ENCODE measurements at regions not wholly inside any gene's neighbourhood (a gene's known extent, or its start where the extent isn't known, plus 50 kb on each side); places are given as distances from the start of the nearest gene placed in this dataset.

- Histone ChIP-seq H3K27me3 (no peaks in the 10 kb centered on the region), H3K4me3 (no peak overlapping the region), H3K27ac (no peak overlapping the region), H3K36me3 (no peaks in the 10 kb centered on the region), H3K4me1 (no peaks in the 10 kb centered on the region), H3K9me3 (no peaks in the 10 kb centered on the region)
- no peak for DNase-seq
- TF ChIP-seq CTCF (IDR thresholded peaks at IDR 0.05) (peak in 2 of 6 experiments; percentile 9 to 19), POLR2A (IDR thresholded peaks at IDR 0.05) (no peak)
These were observed 53.0 kb upstream of the ADORA3 start for GRCh38 chr1:111556325-111557037.

GRCh38 chr1:111559736-111560279 is 56.4 kb upstream of the ADORA3 start:
- no peaks in the 10 kb centered on the region for H3K4me1 ChIP-seq
- no peaks in the 10 kb centered on the region for H3K36me3 ChIP-seq
- H3K4me3 ChIP-seq = no peak overlapping the region
- no peak overlapping the region for H3K27ac ChIP-seq
- no peaks in the 10 kb centered on the region for H3K27me3 ChIP-seq
- DNase-seq = no peak
- no peak for TF ChIP-seq CTCF (IDR thresholded peaks at IDR 0.05)
- no peak for TF ChIP-seq POLR2A (IDR thresholded peaks at IDR 0.05)
- no peaks in the 10 kb centered on the region for H3K9me3 ChIP-seq

- no peaks in the 10 kb centered on the region for H3K27me3 ChIP-seq
- H3K4me3 ChIP-seq = no peak overlapping the region
- no peaks in the 10 kb centered on the region for H3K36me3 ChIP-seq
- H3K9me3 ChIP-seq = no peaks in the 10 kb centered on the region
- TF ChIP-seq CTCF (IDR thresholded peaks at IDR 0.05) (no peak), POLR2A (IDR thresholded peaks at IDR 0.05) (no peak)
- H3K27ac ChIP-seq = no peak overlapping the region
- DNase-seq = no peak
- H3K4me1 ChIP-seq = peaks cover 0 to 4% (median 0%) of the 10 kb centered on the region in 4 donors
These were observed 57.9 kb upstream of the ADORA3 start for GRCh38 chr1:111561328-111561727.

- H3K9me3 ChIP-seq = no peaks in the 10 kb centered on the region
- H3K27ac ChIP-seq = no peak overlapping the region
- H3K27me3 ChIP-seq = no peaks in the 10 kb centered on the region
- H3K36me3 ChIP-seq = no peaks in the 10 kb centered on the region
- no peak overlapping the region for H3K4me3 ChIP-seq
- TF ChIP-seq POLR2A (IDR thresholded peaks at IDR 0.05) (no peak), CTCF (IDR thresholded peaks at IDR 0.05) (no peak)
- no peak for DNase-seq
- peaks cover 0 to 4% (median 0%) of the 10 kb centered on the region in 4 donors for H3K4me1 ChIP-seq
These were observed 56.0 kb upstream of the RAP1A start for GRCh38 chr1:111563619-111564018.

- no peak overlapping the region for H3K4me3 ChIP-seq
- H3K27ac ChIP-seq = no peak overlapping the region
- no peaks in the 10 kb centered on the region for H3K27me3 ChIP-seq
- TF ChIP-seq CTCF (IDR thresholded peaks at IDR 0.05) = no peak
- TF ChIP-seq POLR2A (IDR thresholded peaks at IDR 0.05) = no peak
- no peak for DNase-seq
- H3K9me3 ChIP-seq = no peaks in the 10 kb centered on the region
- H3K36me3 ChIP-seq = no peaks in the 10 kb centered on the region
- peaks cover 0 to 4% (median 0%) of the 10 kb centered on the region in 4 donors for H3K4me1 ChIP-seq
These were observed 54.5 kb upstream of the RAP1A start for GRCh38 chr1:111565079-111565478.
